GM18526 (cell line): ENCODE measurements at regions not wholly inside any gene's neighbourhood (a gene's known extent, or its start where the extent isn't known, plus 50 kb on each side); places are given as distances from the start of the nearest gene placed in this dataset.

Source experiments
- POLR2A ChIP-seq: IDR thresholded peaks from 3 replicates; pipeline ENCODE4 v1.6.1; 2011; ENCODE audit not compliant: insufficient read length; ENCODE audit errors: extremely low read depth

- TF ChIP-seq POLR2A, result no peak
Measured at GRCh38 chr16:86090461-86091170, 191.7 kb downstream of the IRF8 start.

- TF ChIP-seq POLR2A, result no peak
Measured at GRCh38 chr16:86091976-86092375, 193.0 kb downstream of the IRF8 start.

GRCh38 chr16:86092586-86093480 is 193.9 kb downstream of the IRF8 start:
- TF ChIP-seq POLR2A, result no peak

GRCh38 chr16:86093801-86094750 is 195.1 kb downstream of the IRF8 start:
- no peak for TF ChIP-seq POLR2A

GRCh38 chr16:86095131-86095752 is 196.3 kb downstream of the IRF8 start:
- no peak for TF ChIP-seq POLR2A

GRCh38 chr16:86095906-86096485 is 197.0 kb downstream of the IRF8 start:
- TF ChIP-seq POLR2A, result no peak

GRCh38 chr16:86096850-86097249 is 197.9 kb downstream of the IRF8 start:
- TF ChIP-seq POLR2A, result no peak

- TF ChIP-seq POLR2A, result no peak
Measured at GRCh38 chr16:86099326-86099725, 200.4 kb downstream of the IRF8 start.

GRCh38 chr16:86100205-86101136 is 201.5 kb downstream of the IRF8 start:
- TF ChIP-seq POLR2A, result no peak

GRCh38 chr16:86101137-86101896 is 202.4 kb downstream of the IRF8 start:
- TF ChIP-seq POLR2A, result no peak

- no peak for TF ChIP-seq POLR2A
Measured at GRCh38 chr16:86101897-86102157, 202.9 kb downstream of the IRF8 start.

GRCh38 chr16:86103320-86103719 is 204.4 kb downstream of the IRF8 start:
- no peak for TF ChIP-seq POLR2A

- no peak for TF ChIP-seq POLR2A
Measured at GRCh38 chr16:86104537-86105048, 205.6 kb downstream of the IRF8 start.
